ENCODE measurements at regions not wholly inside any gene's neighbourhood (a gene's known extent, or its start where the extent isn't known, plus 50 kb on each side); places are given as distances from the start of the nearest gene placed in this dataset.

DNA sequence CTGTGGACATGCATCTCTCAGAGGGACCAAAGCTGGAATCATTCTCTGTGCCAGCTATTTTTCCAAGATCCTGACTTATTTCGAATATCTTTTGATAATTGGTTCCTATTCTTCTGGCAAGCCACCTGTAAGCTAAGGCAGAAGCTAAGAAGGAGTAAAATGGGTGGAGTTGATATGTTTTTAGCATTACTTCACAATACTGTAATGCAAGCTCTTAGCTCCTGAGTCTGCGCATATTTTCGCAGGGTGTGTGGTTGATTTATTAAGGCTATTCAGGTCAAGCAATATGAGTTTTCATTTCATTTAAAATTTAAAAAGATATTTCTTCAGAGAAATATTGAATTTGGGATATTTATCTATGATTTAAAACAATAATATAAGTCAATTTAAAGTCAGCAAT lies 158.5 kb upstream of the ADAMTS16 start:
- no peak for DNase-seq (ENCODE audit: low spot score)
- TF ChIP-seq, protein P1, sequence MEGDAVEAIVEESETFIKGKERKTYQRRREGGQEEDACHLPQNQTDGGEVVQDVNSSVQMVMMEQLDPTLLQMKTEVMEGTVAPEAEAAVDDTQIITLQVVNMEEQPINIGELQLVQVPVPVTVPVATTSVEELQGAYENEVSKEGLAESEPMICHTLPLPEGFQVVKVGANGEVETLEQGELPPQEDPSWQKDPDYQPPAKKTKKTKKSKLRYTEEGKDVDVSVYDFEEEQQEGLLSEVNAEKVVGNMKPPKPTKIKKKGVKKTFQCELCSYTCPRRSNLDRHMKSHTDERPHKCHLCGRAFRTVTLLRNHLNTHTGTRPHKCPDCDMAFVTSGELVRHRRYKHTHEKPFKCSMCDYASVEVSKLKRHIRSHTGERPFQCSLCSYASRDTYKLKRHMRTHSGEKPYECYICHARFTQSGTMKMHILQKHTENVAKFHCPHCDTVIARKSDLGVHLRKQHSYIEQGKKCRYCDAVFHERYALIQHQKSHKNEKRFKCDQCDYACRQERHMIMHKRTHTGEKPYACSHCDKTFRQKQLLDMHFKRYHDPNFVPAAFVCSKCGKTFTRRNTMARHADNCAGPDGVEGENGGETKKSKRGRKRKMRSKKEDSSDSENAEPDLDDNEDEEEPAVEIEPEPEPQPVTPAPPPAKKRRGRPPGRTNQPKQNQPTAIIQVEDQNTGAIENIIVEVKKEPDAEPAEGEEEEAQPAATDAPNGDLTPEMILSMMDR (IDR thresholded peaks at IDR 0.05; ENCODE audit: extremely low read depth, missing control alignments), result no peak

DNA sequence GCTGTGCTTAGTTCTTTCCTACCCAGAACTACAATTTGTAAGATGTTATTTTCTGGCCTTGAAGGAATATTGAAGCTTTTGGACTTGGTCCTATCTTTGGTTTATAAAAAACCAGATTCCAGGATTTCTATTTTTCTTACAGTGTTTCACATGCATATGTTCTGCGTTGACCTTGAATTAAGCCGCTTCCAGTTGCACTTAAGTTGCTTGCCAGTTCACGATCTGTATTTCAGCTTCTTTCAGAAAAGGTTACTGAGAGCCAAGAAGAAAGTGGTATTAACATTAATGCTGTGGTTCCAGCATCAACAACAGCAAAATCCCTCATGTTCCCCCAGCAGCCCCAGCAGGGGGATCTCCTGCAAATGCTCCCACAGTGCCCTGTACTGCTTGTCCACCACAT lies 156.4 kb upstream of the ADAMTS16 start:
- no peak for DNase-seq (ENCODE audit: low spot score)
- TF ChIP-seq, protein P1 (IDR thresholded peaks at IDR 0.05; ENCODE audit: extremely low read depth, missing control alignments), result no peak

DNA sequence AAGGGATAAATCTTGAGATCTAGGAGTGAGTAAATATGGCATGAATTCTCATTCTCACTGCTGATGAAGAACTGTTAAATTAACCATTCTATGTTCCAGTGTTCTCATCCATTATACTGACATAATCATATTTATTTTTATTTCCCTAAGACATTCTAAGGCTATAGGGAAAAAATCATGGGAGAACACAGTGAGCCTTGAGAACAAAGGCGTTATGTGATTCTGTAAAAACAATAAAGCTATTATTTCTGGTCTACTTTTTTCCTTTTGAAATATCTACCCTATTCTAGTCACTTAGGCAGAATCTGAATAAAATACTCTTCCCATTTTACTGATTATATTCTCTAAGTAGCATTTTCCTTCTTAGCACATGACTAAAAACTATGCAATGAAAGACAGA lies 155.7 kb upstream of the ADAMTS16 start:
- TF ChIP-seq, protein P1 (IDR thresholded peaks at IDR 0.05; ENCODE audit: extremely low read depth, missing control alignments), result no peak
- no peak for DNase-seq (ENCODE audit: low spot score)

DNA sequence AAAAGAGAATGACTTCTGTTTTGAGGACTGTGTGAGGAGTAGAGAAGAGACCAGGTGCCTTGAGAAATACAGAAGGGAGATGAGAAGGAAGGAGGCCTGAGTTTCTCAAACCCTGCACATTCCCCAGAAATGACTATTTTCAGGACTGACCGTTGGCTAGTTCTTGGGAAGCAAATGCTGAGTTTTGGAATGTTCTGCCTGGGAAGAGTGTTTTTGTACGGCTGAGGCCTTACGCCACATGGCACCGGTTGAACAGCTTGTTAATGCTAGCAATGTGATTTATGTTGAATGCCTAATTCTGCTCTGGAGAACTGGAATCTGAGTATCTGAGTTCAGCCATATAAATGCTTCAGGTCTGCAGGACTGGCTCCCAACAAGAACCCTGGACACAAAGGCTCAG lies 152.7 kb upstream of the ADAMTS16 start:
- no peak for DNase-seq (ENCODE audit: low spot score)
- TF ChIP-seq, protein P1 (IDR thresholded peaks at IDR 0.05; ENCODE audit: extremely low read depth, missing control alignments), result no peak

DNA sequence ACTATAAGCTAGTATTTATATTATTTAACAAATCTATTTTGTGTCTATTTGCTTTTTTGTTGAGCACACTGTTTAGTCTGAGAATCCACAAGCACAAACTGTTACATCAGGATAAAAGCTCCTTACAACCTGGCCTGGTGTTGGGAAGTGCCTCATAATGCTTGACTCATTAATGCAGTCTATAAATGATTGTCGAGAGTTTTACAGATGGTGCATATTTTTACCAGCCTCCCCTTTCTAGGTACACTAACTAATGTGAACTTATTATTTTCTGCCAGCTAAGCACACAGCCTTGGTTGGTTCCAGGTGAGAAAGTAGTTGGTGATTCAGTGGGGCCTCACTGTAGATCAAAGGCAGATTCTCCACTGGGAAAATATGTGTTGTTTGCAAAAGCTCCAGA lies 151.0 kb upstream of the ADAMTS16 start:
- TF ChIP-seq, protein P1 (IDR thresholded peaks at IDR 0.05; ENCODE audit: extremely low read depth, missing control alignments), result no peak
- DNase-seq (ENCODE audit: low spot score), result no peak

DNA sequence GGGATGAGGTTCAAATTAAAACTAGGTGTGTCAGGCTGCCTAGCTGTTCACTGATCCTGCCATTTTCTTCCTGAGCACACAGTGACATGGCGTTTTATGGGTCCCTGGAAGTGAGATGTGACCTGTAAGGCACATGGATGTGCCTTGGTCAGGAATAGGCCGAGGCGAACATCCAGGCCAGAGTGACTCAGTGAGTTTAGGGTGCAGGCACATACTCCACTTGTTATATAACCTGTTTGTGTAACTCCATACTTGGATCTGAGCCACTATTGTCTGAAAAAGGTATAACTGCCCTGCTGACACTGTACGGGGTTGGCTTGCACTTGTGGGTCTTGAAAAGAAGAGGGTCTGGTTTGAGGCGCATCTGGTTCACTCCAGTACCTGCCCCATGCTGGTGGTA lies 150.1 kb upstream of the ADAMTS16 start:
- TF ChIP-seq, protein P1 (IDR thresholded peaks at IDR 0.05; ENCODE audit: extremely low read depth, missing control alignments), result no peak

DNA sequence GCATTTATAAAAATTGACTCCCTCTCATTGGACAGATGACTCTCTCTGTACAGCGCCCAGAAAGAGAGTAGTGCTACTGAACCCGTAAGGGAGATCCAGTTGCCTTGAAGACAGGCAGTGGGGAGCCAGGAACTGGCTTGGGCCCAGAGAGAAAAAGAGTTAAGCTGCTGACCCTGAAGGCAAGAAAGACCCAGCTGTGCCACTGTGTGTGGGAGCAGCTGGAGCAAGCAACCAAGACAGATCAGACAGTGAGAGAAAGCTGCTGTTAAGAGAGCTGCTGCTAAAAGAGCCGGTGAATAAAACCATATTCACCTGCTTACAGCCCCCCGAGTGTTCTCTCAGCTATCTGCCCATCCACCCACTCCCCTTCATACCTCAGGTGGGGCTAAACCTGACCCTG lies 149.7 kb upstream of the ADAMTS16 start:
- TF ChIP-seq, protein P1 (IDR thresholded peaks at IDR 0.05; ENCODE audit: extremely low read depth, missing control alignments), result no peak

More for the DNA sequence above, 150.1 kb upstream of the ADAMTS16 start:
- DNase-seq (ENCODE audit: low spot score), result no peak

More for the DNA sequence above, 149.7 kb upstream of the ADAMTS16 start:
- no peak for DNase-seq (ENCODE audit: low spot score)

All from GM20000 (cell line).